ENCODE measurements at regions not wholly inside any gene's neighbourhood (a gene's known extent, or its start where the extent isn't known, plus 50 kb on each side); places are given as distances from the start of the nearest gene placed in this dataset.

GRCh38 chr3:66113542-66113941, 74.8 kb upstream of the MAGI1 start:
- TF ChIP-seq EZH2 (IDR thresholded peaks at IDR 0.05; ENCODE audit: borderline replicate concordance, low read depth, low read length, severe bottlenecking), result no peak
- TF ChIP-seq, protein P1, sequence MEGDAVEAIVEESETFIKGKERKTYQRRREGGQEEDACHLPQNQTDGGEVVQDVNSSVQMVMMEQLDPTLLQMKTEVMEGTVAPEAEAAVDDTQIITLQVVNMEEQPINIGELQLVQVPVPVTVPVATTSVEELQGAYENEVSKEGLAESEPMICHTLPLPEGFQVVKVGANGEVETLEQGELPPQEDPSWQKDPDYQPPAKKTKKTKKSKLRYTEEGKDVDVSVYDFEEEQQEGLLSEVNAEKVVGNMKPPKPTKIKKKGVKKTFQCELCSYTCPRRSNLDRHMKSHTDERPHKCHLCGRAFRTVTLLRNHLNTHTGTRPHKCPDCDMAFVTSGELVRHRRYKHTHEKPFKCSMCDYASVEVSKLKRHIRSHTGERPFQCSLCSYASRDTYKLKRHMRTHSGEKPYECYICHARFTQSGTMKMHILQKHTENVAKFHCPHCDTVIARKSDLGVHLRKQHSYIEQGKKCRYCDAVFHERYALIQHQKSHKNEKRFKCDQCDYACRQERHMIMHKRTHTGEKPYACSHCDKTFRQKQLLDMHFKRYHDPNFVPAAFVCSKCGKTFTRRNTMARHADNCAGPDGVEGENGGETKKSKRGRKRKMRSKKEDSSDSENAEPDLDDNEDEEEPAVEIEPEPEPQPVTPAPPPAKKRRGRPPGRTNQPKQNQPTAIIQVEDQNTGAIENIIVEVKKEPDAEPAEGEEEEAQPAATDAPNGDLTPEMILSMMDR (IDR thresholded peaks at IDR 0.05; ENCODE audit: extremely low read depth in 1 of 2, insufficient read depth in 1 of 2, low read depth in 1 of 2, low read length in 2 of 2), result no peak
